Right lobe of liver (tissue), 4 donors: ENCODE measurements at regions not wholly inside any gene's neighbourhood (a gene's known extent, or its start where the extent isn't known, plus 50 kb on each side); places are given as distances from the start of the nearest gene placed in this dataset.

Source experiments
- CTCF ChIP-seq, 4 donors: fragments of 200-600 bp in 3 of 4; fragments of 450-650 bp in 1 of 4; IDR thresholded peaks; one replicate each; pipeline versions ENCODE4 v1.5.1 to v1.8.0; 2016 to 2022; ENCODE audit warnings: antibody characterized with exemption in 4 of 4, mild to moderate bottlenecking in 2 of 4
- POLR2A ChIP-seq: fragments of 450-650 bp; IDR thresholded peaks from one replicate; pipeline ENCODE4 v1.6.1; 2017; ENCODE audit warnings: antibody characterized with exemption, mild to moderate bottlenecking
- donor health status: DM: no; HTN: no; CAD: no.
- donor health status: DM: no; HTN: no; CAD: no.
- donor health status: DM: no; HTN: yes; CAD: no.

GRCh38 chr20:57990396-57990987 lies 238.0 kb downstream of the ANKRD60 start:
- TF ChIP-seq CTCF (IDR thresholded peaks at IDR 0.05): no peak
- no peak for TF ChIP-seq POLR2A
